CD4-positive, CD25-positive, alpha-beta regulatory T cell (primary cell): ENCODE measurements at regions not wholly inside any gene's neighbourhood (a gene's known extent, or its start where the extent isn't known, plus 50 kb on each side); places are given as distances from the start of the nearest gene placed in this dataset.
A peak's percentile ranks its signal among the peaks of the same experiment; 100 is the strongest.

Experiments
- ATAC-seq, 2 donors: fragments of 150-1000 bp; cut with Tn5 transposase; one replicate each; pipeline ENCODE4 v1.10.0; 2021; ENCODE audit warnings: low read depth in 2 of 2, moderate number of reproducible peaks in 2 of 2, moderate library complexity in 1 of 2
- DNase-seq, 3 donors: peaks; one replicate each; pipeline versions ENCODE4 v3.0.0 to v3.0.0-alpha.2; 2012 to 2022; ENCODE audit warnings: mixed read lengths in 1 of 3
- H3K27ac ChIP-seq: one replicate; pipeline ENCODE4 v1.7.0; 2013; ENCODE audit warnings: mild to moderate bottlenecking, low read length; ENCODE audit not compliant: insufficient read depth, poor library complexity, severe bottlenecking
- H3K27me3 ChIP-seq: one replicate; pipeline ENCODE4 v1.7.0; 2013; ENCODE audit warnings: low read length; ENCODE audit not compliant: control insufficient read depth, insufficient read depth
- H3K36me3 ChIP-seq: one replicate; pipeline ENCODE4 v1.7.0; 2013; ENCODE audit warnings: mild to moderate bottlenecking, low read length, moderate library complexity; ENCODE audit not compliant: control insufficient read depth, insufficient read depth
- H3K4me1 ChIP-seq: 2 replicates; pipeline ENCODE4 v1.7.0; 2013; ENCODE audit warnings: mild to moderate bottlenecking, low read length; ENCODE audit not compliant: insufficient read depth, control insufficient read depth, poor library complexity, severe bottlenecking
- H3K4me3 ChIP-seq: one replicate; pipeline ENCODE4 v1.7.0; 2013; ENCODE audit warnings: low read depth, mild to moderate bottlenecking, low read length, moderate library complexity
- H3K9me3 ChIP-seq, 2 experiments: 1 replicate in 1 of 2; 2 replicates in 1 of 2; pipeline ENCODE4 v1.7.0; 2013; ENCODE audit warnings: low read length in 2 of 2, mild to moderate bottlenecking in 1 of 2, moderate library complexity in 1 of 2; ENCODE audit not compliant: control insufficient read depth in 2 of 2
- H3K27ac Mint-ChIP-seq, 3 donors: one replicate each; pipeline ENCODE4 v1.8.0; 2020 to 2022; ENCODE audit warnings: mild to moderate bottlenecking in 3 of 3, mixed read lengths in 3 of 3, moderate library complexity in 2 of 3
- H3K27me3 Mint-ChIP-seq: one replicate; pipeline ENCODE4 v1.8.0; 2022; ENCODE audit warnings: mild to moderate bottlenecking, mixed read lengths
- H3K36me3 Mint-ChIP-seq: one replicate; pipeline ENCODE4 v1.8.0; 2020; ENCODE audit warnings: mixed read lengths
- H3K4me1 Mint-ChIP-seq, 4 donors: one replicate each; pipeline ENCODE4 v1.8.0; 2020 to 2022; ENCODE audit warnings: mixed read lengths in 4 of 4, mild to moderate bottlenecking in 1 of 4
- H3K4me3 Mint-ChIP-seq, 4 donors: one replicate each; pipeline ENCODE4 v1.8.0; 2020 to 2022; ENCODE audit warnings: mild to moderate bottlenecking in 4 of 4, mixed read lengths in 4 of 4, moderate library complexity in 3 of 4
- H3K9me3 Mint-ChIP-seq, 7 donors: one replicate each; pipeline ENCODE4 v1.8.0; 2020 to 2022; ENCODE audit warnings: mixed read lengths in 7 of 7, mild to moderate bottlenecking in 3 of 7, moderate library complexity in 2 of 7

- DNase-seq = no peak
- Mint-ChIP-seq H3K4me3 (no peak overlapping the region), H3K27me3 (peaks cover 19% of the 10 kb centered on the region)
Observed at GRCh38 chr2:222351035-222351434, 52.2 kb upstream of the PAX3 start.

GRCh38 chr2:222352981-222353380 lies 54.2 kb upstream of the PAX3 start:
- peaks cover 19% of the 10 kb centered on the region for H3K27me3 Mint-ChIP-seq
- H3K4me3 Mint-ChIP-seq = no peak overlapping the region
- ATAC-seq = no peak
- Histone ChIP-seq H3K27ac (no peak overlapping the region), H3K4me1 (no peaks in the 10 kb centered on the region), H3K27me3 (peaks cover 8% of the 10 kb centered on the region), H3K36me3 (no peaks in the 10 kb centered on the region), H3K9me3 (peaks cover 6 to 7% of the 10 kb centered on the region in 2 experiments), H3K4me3 (no peak overlapping the region)
- no peak overlapping the region for H3K27ac Mint-ChIP-seq
- DNase-seq = no peak
- H3K9me3 Mint-ChIP-seq = peaks cover 0 to 8% (median 2%) of the 10 kb centered on the region in 7 donors
- H3K36me3 Mint-ChIP-seq = no peaks in the 10 kb centered on the region
- no peaks in the 10 kb centered on the region for H3K4me1 Mint-ChIP-seq

More at GRCh38 chr2:222351035-222351434, 52.2 kb upstream of the PAX3 start:
- Histone ChIP-seq H3K4me3 (no peak overlapping the region), H3K9me3 (peaks cover 6 to 7% of the 10 kb centered on the region in 2 experiments), H3K27ac (no peak overlapping the region), H3K36me3 (no peaks in the 10 kb centered on the region), H3K27me3 (peaks cover 13% of the 10 kb centered on the region), H3K4me1 (no peaks in the 10 kb centered on the region)
- H3K4me1 Mint-ChIP-seq = no peaks in the 10 kb centered on the region
- H3K36me3 Mint-ChIP-seq = no peaks in the 10 kb centered on the region
- peaks cover 0 to 8% (median 2%) of the 10 kb centered on the region in 7 donors for H3K9me3 Mint-ChIP-seq
- ATAC-seq = no peak
- H3K27ac Mint-ChIP-seq = no peak overlapping the region

GRCh38 chr2:222353993-222354392 lies 55.2 kb upstream of the PAX3 start:
- no peaks in the 10 kb centered on the region for H3K4me1 Mint-ChIP-seq
- Histone ChIP-seq H3K4me1 (no peaks in the 10 kb centered on the region), H3K36me3 (no peaks in the 10 kb centered on the region), H3K27ac (no peak overlapping the region), H3K27me3 (peaks cover 4% of the 10 kb centered on the region), H3K4me3 (no peak overlapping the region), H3K9me3 (peaks cover 6 to 7% of the 10 kb centered on the region in 2 experiments)
- no peak overlapping the region for H3K27ac Mint-ChIP-seq
- DNase-seq (no peak), ATAC-seq (no peak)
- H3K9me3 Mint-ChIP-seq = peaks cover 0 to 8% (median 2%) of the 10 kb centered on the region in 7 donors
- peaks cover 17% of the 10 kb centered on the region for H3K27me3 Mint-ChIP-seq
- H3K4me3 Mint-ChIP-seq = no peak overlapping the region
- no peaks in the 10 kb centered on the region for H3K36me3 Mint-ChIP-seq

GRCh38 chr2:222355860-222356259 lies 57.1 kb upstream of the PAX3 start:
- H3K27ac Mint-ChIP-seq = no peak overlapping the region
- no peaks in the 10 kb centered on the region for H3K4me1 ChIP-seq
- H3K27ac ChIP-seq = no peak overlapping the region
- no peak overlapping the region for H3K4me3 ChIP-seq
- H3K27me3 Mint-ChIP-seq = peaks cover 11% of the 10 kb centered on the region
- no peaks in the 10 kb centered on the region for H3K4me1 Mint-ChIP-seq
- H3K36me3 ChIP-seq = no peaks in the 10 kb centered on the region
- DNase-seq (no peak), ATAC-seq (no peak)
- no peaks in the 10 kb centered on the region for H3K36me3 Mint-ChIP-seq
- peaks cover 4% of the 10 kb centered on the region for H3K27me3 ChIP-seq
- H3K4me3 Mint-ChIP-seq = no peak overlapping the region
- peaks cover 0 to 7% (median 2%) of the 10 kb centered on the region in 7 donors for H3K9me3 Mint-ChIP-seq
- peaks cover 6 to 7% of the 10 kb centered on the region in 2 experiments for H3K9me3 ChIP-seq

- no peak for ATAC-seq
- H3K4me1 ChIP-seq = no peaks in the 10 kb centered on the region
- H3K36me3 Mint-ChIP-seq = no peaks in the 10 kb centered on the region
- H3K27me3 Mint-ChIP-seq = peaks cover 6% of the 10 kb centered on the region
- peaks cover 0 to 2% (median 0%) of the 10 kb centered on the region in 7 donors for H3K9me3 Mint-ChIP-seq
- no peak overlapping the region for H3K27ac Mint-ChIP-seq
- H3K4me1 Mint-ChIP-seq = no peaks in the 10 kb centered on the region
- no peak overlapping the region for H3K27ac ChIP-seq
- H3K27me3 ChIP-seq = peaks cover 4% of the 10 kb centered on the region
- no peaks in the 10 kb centered on the region for H3K36me3 ChIP-seq
- DNase-seq = no peak
- H3K9me3 ChIP-seq = no peaks in the 10 kb centered on the region
- H3K4me3 Mint-ChIP-seq = no peak overlapping the region
- no peak overlapping the region for H3K4me3 ChIP-seq
Observed at GRCh38 chr2:222357930-222358329, 59.1 kb upstream of the PAX3 start.

- DNase-seq = no peak
Observed at GRCh38 chr2:222358876-222359275, 60.1 kb upstream of the PAX3 start.

GRCh38 chr2:222360146-222360545 lies 61.3 kb upstream of the PAX3 start:
- DNase-seq = no peak
- Histone ChIP-seq H3K27me3 (peaks cover 4% of the 10 kb centered on the region), H3K27ac (no peak overlapping the region), H3K4me3 (no peak overlapping the region), H3K36me3 (no peaks in the 10 kb centered on the region), H3K9me3 (no peaks in the 10 kb centered on the region), H3K4me1 (no peaks in the 10 kb centered on the region)
- no peak for ATAC-seq
- H3K4me3 Mint-ChIP-seq = no peak overlapping the region
- no peaks in the 10 kb centered on the region for H3K36me3 Mint-ChIP-seq
- H3K4me1 Mint-ChIP-seq = no peaks in the 10 kb centered on the region
- H3K9me3 Mint-ChIP-seq = peaks cover 0 to 2% (median 0%) of the 10 kb centered on the region in 7 donors
- H3K27ac Mint-ChIP-seq = no peak overlapping the region
- peaks cover 1% of the 10 kb centered on the region for H3K27me3 Mint-ChIP-seq

More at GRCh38 chr2:222358876-222359275, 60.1 kb upstream of the PAX3 start:
- Mint-ChIP-seq H3K27me3 (peaks cover 6% of the 10 kb centered on the region), H3K9me3 (peaks cover 0 to 2% (median 0%) of the 10 kb centered on the region in 7 donors), H3K4me3 (no peak overlapping the region), H3K4me1 (no peaks in the 10 kb centered on the region), H3K36me3 (no peaks in the 10 kb centered on the region), H3K27ac (peak overlapping the region in 1 of 3 donors; percentile 16)
- ATAC-seq = no peak
- Histone ChIP-seq H3K27ac (no peak overlapping the region), H3K36me3 (no peaks in the 10 kb centered on the region), H3K4me1 (no peaks in the 10 kb centered on the region), H3K4me3 (no peak overlapping the region), H3K9me3 (no peaks in the 10 kb centered on the region), H3K27me3 (peaks cover 4% of the 10 kb centered on the region)

GRCh38 chr2:222360997-222361396 lies 62.2 kb upstream of the PAX3 start:
- no peak for ATAC-seq

More at GRCh38 chr2:222360997-222361396, 62.2 kb upstream of the PAX3 start:
- Mint-ChIP-seq H3K27ac (no peak overlapping the region), H3K4me3 (no peak overlapping the region), H3K9me3 (peaks cover 0 to 2% (median 0%) of the 10 kb centered on the region in 7 donors), H3K27me3 (no peaks in the 10 kb centered on the region), H3K36me3 (no peaks in the 10 kb centered on the region), H3K4me1 (no peaks in the 10 kb centered on the region)
- H3K27me3 ChIP-seq = peaks cover 4% of the 10 kb centered on the region
- no peaks in the 10 kb centered on the region for H3K9me3 ChIP-seq
- H3K4me1 ChIP-seq = no peaks in the 10 kb centered on the region
- no peak for DNase-seq
- H3K36me3 ChIP-seq = no peaks in the 10 kb centered on the region
- no peak overlapping the region for H3K4me3 ChIP-seq
- no peak overlapping the region for H3K27ac ChIP-seq
